GM12865 (cell line): ENCODE measurements at regions not wholly inside any gene's neighbourhood (a gene's known extent, or its start where the extent isn't known, plus 50 kb on each side); places are given as distances from the start of the nearest gene placed in this dataset.

Experiments used
- DNase-seq: peaks from one replicate; pipeline ENCODE4 v3.0.0; 2010; ENCODE audit warnings: low read depth
- H3K4me3 ChIP-seq: 2 replicates; pipeline ENCODE4 v1.5.1; 2011; ENCODE audit warnings: mild to moderate bottlenecking, low read depth, low read length, control low read depth
- TF ChIP-seq, protein P1 (sequence below): IDR thresholded peaks from 2 replicates; pipeline ENCODE4 v1.5.1; 2011; ENCODE audit warnings: low read length, control low read depth, low read depth, inconsistent platforms; ENCODE audit not compliant: insufficient read depth; ENCODE audit errors: missing control alignments

DNA sequence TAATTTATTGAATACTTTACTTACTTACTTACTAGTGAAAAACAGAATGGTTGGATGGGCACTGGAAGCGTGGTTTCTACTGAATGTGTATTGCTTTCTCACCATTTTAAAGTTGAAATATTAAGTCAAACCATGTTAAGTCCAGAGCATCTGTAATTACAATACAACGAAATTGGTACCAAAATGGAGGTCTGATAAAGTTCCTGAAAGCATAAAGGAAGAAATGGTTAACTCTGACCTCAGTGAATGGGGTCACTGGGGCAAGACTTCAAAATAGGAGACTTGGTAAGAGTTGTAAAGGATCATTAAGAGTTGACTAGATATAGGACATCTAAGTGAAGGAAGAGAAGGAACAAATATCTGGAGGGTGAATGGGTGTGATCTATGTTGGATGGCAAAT is 237.1 kb downstream of the MAF start:
- TF ChIP-seq, protein P1, sequence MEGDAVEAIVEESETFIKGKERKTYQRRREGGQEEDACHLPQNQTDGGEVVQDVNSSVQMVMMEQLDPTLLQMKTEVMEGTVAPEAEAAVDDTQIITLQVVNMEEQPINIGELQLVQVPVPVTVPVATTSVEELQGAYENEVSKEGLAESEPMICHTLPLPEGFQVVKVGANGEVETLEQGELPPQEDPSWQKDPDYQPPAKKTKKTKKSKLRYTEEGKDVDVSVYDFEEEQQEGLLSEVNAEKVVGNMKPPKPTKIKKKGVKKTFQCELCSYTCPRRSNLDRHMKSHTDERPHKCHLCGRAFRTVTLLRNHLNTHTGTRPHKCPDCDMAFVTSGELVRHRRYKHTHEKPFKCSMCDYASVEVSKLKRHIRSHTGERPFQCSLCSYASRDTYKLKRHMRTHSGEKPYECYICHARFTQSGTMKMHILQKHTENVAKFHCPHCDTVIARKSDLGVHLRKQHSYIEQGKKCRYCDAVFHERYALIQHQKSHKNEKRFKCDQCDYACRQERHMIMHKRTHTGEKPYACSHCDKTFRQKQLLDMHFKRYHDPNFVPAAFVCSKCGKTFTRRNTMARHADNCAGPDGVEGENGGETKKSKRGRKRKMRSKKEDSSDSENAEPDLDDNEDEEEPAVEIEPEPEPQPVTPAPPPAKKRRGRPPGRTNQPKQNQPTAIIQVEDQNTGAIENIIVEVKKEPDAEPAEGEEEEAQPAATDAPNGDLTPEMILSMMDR: no peak
- no peak for DNase-seq
- H3K4me3 ChIP-seq: no peak overlapping the region

GRCh38 chr16:79363035-79363434 is 237.5 kb downstream of the MAF start:
- DNase-seq: no peak
- TF ChIP-seq, protein P1: no peak
- H3K4me3 ChIP-seq: no peak overlapping the region

DNA sequence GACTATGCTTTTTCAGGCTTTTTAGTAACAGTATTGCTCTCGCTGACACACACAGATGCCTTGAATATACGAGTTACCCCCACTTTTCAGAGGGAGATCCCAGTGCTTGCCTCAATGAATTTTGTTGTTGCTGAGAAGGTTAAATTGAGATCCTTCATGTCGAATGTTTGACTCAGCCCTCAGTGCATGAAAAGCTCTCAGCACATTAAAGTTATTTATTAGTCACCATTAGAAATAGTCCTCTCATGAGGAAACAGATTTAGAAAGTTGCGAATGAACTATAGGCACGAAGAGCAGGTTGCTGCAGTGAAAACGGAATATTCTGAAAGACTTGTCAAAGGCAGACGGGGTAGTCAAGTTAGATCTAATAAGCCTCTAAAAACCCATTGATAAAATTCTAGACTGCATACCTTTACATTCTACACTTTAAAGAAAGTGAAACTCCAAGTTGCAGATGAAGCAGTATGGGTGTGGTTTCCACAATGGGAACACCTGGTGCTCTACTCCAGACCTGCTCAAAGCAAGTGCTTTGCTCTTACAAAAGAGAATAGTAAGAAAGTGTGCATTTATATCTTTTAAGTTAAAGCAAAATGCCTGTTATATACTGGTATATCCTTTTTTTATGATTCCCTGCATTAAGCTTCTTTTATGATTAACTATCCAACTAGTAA is 238.1 kb downstream of the MAF start:
- TF ChIP-seq, protein P1: no peak
- DNase-seq: no peak
- no peak overlapping the region for H3K4me3 ChIP-seq

GRCh38 chr16:79361132-79361751 is 239.3 kb downstream of the MAF start:
- DNase-seq: no peak
- TF ChIP-seq, protein P1: no peak
- H3K4me3 ChIP-seq: no peak overlapping the region

GRCh38 chr16:79360267-79360666 is 240.3 kb downstream of the MAF start:
- H3K4me3 ChIP-seq: no peak overlapping the region
- no peak for DNase-seq
- TF ChIP-seq, protein P1: no peak

DNA sequence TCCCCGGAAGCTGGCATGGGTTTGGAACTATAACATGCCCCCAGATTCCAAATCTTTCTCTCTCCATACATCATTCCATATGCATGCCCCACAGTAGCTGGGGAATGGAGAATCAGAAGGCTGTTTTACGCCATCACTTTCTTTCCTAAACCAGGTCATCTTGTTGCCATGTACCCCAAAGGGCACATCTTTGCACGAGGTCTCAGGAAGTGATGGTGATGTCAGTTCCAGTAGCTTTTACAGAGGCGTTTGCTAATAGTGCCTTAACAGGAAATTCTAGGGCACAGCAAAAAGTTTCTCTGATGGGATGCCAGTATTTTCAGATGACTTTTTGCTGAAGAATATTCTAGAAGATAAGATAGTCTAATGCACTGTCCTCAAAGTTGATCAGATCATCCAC is 241.5 kb downstream of the MAF start:
- TF ChIP-seq, protein P1: no peak
- no peak for DNase-seq

GRCh38 chr16:79358188-79358587 is 242.3 kb downstream of the MAF start:
- TF ChIP-seq, protein P1: no peak
- H3K4me3 ChIP-seq: no peak overlapping the region
- no peak for DNase-seq

More for the DNA sequence above, 241.5 kb downstream of the MAF start:
- H3K4me3 ChIP-seq: no peak overlapping the region
